ENCODE measurements at regions not wholly inside any gene's neighbourhood (a gene's known extent, or its start where the extent isn't known, plus 50 kb on each side); places are given as distances from the start of the nearest gene placed in this dataset.

DNA sequence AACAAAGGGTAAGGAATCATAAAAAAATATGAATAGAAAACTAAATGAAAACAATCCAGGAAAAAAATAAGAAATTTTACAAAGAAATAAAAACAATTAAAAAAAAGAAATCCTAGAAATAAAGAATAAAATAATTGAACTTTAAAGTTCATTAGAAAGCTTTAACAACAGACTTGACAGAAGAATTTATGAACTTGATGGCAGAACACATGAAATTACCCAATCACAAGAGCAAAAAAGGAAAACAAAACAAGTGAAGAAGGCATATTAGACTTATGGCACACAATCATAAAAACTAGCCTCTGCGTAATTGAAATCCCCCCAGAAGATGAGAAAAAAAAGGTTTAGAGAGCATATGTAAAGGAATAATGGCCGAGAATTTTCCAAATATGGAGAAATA, 802.5 kb upstream of the B3GALT2 start:
- TF ChIP-seq POLR2AphosphoS5 (IDR thresholded peaks at IDR 0.05; ENCODE audit: low read depth, low read length), result no peak
- TF ChIP-seq, protein P1, sequence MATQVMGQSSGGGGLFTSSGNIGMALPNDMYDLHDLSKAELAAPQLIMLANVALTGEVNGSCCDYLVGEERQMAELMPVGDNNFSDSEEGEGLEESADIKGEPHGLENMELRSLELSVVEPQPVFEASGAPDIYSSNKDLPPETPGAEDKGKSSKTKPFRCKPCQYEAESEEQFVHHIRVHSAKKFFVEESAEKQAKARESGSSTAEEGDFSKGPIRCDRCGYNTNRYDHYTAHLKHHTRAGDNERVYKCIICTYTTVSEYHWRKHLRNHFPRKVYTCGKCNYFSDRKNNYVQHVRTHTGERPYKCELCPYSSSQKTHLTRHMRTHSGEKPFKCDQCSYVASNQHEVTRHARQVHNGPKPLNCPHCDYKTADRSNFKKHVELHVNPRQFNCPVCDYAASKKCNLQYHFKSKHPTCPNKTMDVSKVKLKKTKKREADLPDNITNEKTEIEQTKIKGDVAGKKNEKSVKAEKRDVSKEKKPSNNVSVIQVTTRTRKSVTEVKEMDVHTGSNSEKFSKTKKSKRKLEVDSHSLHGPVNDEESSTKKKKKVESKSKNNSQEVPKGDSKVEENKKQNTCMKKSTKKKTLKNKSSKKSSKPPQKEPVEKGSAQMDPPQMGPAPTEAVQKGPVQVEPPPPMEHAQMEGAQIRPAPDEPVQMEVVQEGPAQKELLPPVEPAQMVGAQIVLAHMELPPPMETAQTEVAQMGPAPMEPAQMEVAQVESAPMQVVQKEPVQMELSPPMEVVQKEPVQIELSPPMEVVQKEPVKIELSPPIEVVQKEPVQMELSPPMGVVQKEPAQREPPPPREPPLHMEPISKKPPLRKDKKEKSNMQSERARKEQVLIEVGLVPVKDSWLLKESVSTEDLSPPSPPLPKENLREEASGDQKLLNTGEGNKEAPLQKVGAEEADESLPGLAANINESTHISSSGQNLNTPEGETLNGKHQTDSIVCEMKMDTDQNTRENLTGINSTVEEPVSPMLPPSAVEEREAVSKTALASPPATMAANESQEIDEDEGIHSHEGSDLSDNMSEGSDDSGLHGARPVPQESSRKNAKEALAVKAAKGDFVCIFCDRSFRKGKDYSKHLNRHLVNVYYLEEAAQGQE (IDR thresholded peaks at IDR 0.05; ENCODE audit: insufficient read depth in 1 of 2, low read depth in 2 of 2, low read length in 2 of 2), result no peak
